Activated B cell treated with CpG ODN at 0.5 μM for 24 hours (primary cell): ENCODE measurements at regions not wholly inside any gene's neighbourhood (a gene's known extent, or its start where the extent isn't known, plus 50 kb on each side); places are given as distances from the start of the nearest gene placed in this dataset.

Source experiments
- ATAC-seq: fragments of 200-7000 bp; cut with Tn5 transposase; one replicate; pipeline ENCODE4 v1.10.0; 2021; ENCODE audit warnings: low read depth, mild to moderate bottlenecking, moderate library complexity
- CTCF ChIA-PET: fragments of 350-600 bp; sonication (Branson Sonifier 250); formaldehyde crosslinking; loops from one replicate; lab custom pipeline; 2021; ENCODE audit warnings: antibody characterized with exemption; lab: Charles Lee
- POLR2A ChIA-PET: fragments of 350-600 bp; sonication (Branson Sonifier 250); formaldehyde crosslinking; loops from one replicate; lab custom pipeline; 2021; ENCODE audit warnings: antibody characterized with exemption; lab: Charles Lee
- DNase-seq: peaks from one replicate; pipeline ENCODE4 v3.0.0; 2022
- H3K27ac Mint-ChIP-seq: one replicate; pipeline ENCODE4 v1.8.0; 2020; ENCODE audit warnings: mixed read lengths
- H3K27me3 Mint-ChIP-seq: one replicate; pipeline ENCODE4 v1.8.0; 2021; ENCODE audit warnings: mixed read lengths
- H3K36me3 Mint-ChIP-seq: one replicate; pipeline ENCODE4 v1.8.0; 2021; ENCODE audit warnings: low read depth, mixed read lengths
- H3K4me1 Mint-ChIP-seq: one replicate; pipeline ENCODE4 v1.8.0; 2021; ENCODE audit warnings: mixed read lengths
- H3K4me3 Mint-ChIP-seq: one replicate; pipeline ENCODE4 v1.8.0; 2020; ENCODE audit warnings: mild to moderate bottlenecking, mixed read lengths
- H3K9me3 Mint-ChIP-seq: one replicate; pipeline ENCODE4 v1.8.0; 2020; ENCODE audit warnings: mixed read lengths
- intact Hi-C: fragments of 100-400 bp; cut with micrococcal nuclease; formaldehyde crosslinking; loops from one replicate; pipeline ENCODE4 v1.15.1; 2024
- TF ChIP-seq, protein P1 (sequence below): fragments of 200-600 bp; IDR thresholded peaks from one replicate; pipeline ENCODE4 v1.8.0; 2022; ENCODE audit warnings: antibody characterized with exemption, mild to moderate bottlenecking

DNA sequence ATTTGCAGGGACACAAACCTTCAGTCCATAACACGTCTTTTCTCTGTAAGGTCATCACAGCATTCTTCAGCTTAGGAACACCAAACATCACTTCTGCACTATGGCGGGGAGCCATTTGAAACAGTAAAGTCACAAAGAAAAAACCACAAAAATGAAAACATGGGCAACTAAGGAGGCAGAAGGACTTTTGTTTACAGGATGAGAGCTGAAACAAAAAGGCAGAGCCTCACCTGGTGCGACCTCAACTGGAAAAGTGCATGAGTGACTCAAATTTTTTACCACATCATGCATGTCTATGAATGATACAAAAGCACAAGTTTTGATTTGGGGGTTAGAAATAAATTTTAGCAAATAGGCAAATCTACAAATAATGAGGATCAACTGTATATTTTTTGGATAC lies 68.2 kb upstream of the TNFAIP3 start:
- DNase-seq, result no peak
- ChIA-PET POLR2A (interaction anchor here (0.8 to 4.3 kb wide), 9 partner anchors 8 to 91 kb away, joined by 3 to 59 read pairs (median 8); partner anchors contain the start of gene TNFAIP3), CTCF (interaction anchor here (1.2 to 5.0 kb wide), 16 partner anchors 8 to 207 kb away, joined by 3 to 107 read pairs (median 6); partner anchors contain the start of gene TNFAIP3)
- no peaks in the 10 kb centered on the region for H3K36me3 Mint-ChIP-seq
- no peak overlapping the region for H3K4me3 Mint-ChIP-seq
- intact Hi-C loops, result no loop called here
- no peaks in the 10 kb centered on the region for H3K27me3 Mint-ChIP-seq
- peak overlapping the region; percentile 46 for H3K27ac Mint-ChIP-seq
- no peaks in the 10 kb centered on the region for H3K9me3 Mint-ChIP-seq
- TF ChIP-seq, protein P1, sequence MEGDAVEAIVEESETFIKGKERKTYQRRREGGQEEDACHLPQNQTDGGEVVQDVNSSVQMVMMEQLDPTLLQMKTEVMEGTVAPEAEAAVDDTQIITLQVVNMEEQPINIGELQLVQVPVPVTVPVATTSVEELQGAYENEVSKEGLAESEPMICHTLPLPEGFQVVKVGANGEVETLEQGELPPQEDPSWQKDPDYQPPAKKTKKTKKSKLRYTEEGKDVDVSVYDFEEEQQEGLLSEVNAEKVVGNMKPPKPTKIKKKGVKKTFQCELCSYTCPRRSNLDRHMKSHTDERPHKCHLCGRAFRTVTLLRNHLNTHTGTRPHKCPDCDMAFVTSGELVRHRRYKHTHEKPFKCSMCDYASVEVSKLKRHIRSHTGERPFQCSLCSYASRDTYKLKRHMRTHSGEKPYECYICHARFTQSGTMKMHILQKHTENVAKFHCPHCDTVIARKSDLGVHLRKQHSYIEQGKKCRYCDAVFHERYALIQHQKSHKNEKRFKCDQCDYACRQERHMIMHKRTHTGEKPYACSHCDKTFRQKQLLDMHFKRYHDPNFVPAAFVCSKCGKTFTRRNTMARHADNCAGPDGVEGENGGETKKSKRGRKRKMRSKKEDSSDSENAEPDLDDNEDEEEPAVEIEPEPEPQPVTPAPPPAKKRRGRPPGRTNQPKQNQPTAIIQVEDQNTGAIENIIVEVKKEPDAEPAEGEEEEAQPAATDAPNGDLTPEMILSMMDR, result no peak
- ATAC-seq, result no peak
- H3K4me1 Mint-ChIP-seq, result peaks cover 36% of the 10 kb centered on the region

DNA sequence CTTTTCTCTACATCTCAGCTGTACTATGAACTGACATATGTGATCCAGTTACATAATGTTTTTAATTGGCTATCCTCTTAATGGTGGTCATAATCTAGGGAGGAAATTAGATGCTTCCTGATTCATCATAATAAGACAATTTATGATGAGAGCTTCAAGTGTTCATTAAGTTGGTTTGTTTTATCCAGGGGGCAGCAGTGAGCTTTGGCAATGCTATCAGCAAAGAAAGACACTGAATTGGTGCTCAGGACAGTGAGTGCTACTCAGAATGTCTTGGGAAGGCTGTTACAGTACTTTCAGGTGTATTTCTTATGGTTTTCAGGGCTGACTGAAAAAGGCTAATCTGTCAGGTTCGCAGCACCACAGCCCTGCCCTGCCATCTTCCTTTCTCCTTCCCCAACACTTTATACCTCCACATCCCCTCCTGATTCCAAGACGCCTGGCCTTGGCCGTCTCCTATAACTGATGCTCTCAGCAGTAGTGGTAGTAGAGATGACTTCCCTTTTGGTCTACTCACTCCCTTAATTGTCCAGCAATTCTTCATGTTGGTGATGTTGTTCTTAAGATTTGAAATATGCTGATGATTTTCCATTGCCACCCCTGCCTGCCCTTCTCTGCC lies 67.0 kb upstream of the TNFAIP3 start:
- Mint-ChIP-seq H3K27ac (peak overlapping the region; percentile 65), H3K9me3 (no peaks in the 10 kb centered on the region), H3K4me3 (no peak overlapping the region), H3K27me3 (no peaks in the 10 kb centered on the region), H3K36me3 (no peaks in the 10 kb centered on the region), H3K4me1 (peaks cover 29% of the 10 kb centered on the region)
- TF ChIP-seq, protein P1, result no peak
- DNase-seq (no peak), ATAC-seq (peak; percentile 91)
- POLR2A ChIA-PET, result interaction anchor here (0.6 to 4.3 kb wide), 12 partner anchors 9 to 558 kb away, joined by 3 to 59 read pairs (median 6); partner anchors contain the start of gene TNFAIP3
- intact Hi-C loops, result loop anchor here (1.0 to 5.0 kb wide), 9 partner anchors 11 to 307 kb away; partner anchors contain the start of genes PERP and TNFAIP3
- CTCF ChIA-PET, result interaction anchor here (0.6 to 5.0 kb wide), 24 partner anchors 9 to 315 kb away, joined by 3 to 107 read pairs (median 4); partner anchors contain the start of gene TNFAIP3

DNA sequence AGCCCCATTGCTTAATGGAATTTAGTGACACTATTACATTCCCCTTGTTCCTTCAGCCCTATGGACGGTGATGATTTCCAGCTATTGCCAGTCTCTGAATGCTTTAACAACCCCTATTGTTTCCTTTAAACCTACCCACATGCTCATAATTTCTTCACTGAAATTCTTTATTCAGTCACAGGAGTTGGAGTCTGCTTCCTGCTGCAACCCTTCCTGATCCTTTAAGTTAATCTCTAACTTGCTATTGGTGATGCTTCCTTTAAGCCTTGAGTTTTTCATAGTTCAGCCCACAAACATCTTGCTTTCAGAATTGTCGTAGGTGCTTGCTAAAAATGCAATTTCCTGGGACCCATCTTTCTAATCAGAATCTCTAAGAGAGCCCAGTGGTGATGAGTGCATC lies 66.3 kb upstream of the TNFAIP3 start:
- H3K27me3 Mint-ChIP-seq, result no peaks in the 10 kb centered on the region
- H3K36me3 Mint-ChIP-seq, result no peaks in the 10 kb centered on the region
- intact Hi-C loops, result loop anchor here (1.0 to 5.0 kb wide), 9 partner anchors 11 to 307 kb away; partner anchors contain the start of genes PERP and TNFAIP3
- no peak for ATAC-seq
- peak overlapping the region; percentile 65 for H3K27ac Mint-ChIP-seq
- H3K9me3 Mint-ChIP-seq, result no peaks in the 10 kb centered on the region
- DNase-seq, result no peak
- H3K4me1 Mint-ChIP-seq, result peaks cover 29% of the 10 kb centered on the region
- TF ChIP-seq, protein P1, result no peak
- ChIA-PET POLR2A (interaction anchor here (4.3 kb wide), 1 partner anchor 66 kb away, joined by 59 read pairs; the partner anchor contains the start of gene TNFAIP3), CTCF (interaction anchor here (1.5 to 5.0 kb wide), 4 partner anchors 10 to 175 kb away, joined by 6 to 107 read pairs (median 13); partner anchors contain the start of gene TNFAIP3)
- H3K4me3 Mint-ChIP-seq, result no peak overlapping the region

DNA sequence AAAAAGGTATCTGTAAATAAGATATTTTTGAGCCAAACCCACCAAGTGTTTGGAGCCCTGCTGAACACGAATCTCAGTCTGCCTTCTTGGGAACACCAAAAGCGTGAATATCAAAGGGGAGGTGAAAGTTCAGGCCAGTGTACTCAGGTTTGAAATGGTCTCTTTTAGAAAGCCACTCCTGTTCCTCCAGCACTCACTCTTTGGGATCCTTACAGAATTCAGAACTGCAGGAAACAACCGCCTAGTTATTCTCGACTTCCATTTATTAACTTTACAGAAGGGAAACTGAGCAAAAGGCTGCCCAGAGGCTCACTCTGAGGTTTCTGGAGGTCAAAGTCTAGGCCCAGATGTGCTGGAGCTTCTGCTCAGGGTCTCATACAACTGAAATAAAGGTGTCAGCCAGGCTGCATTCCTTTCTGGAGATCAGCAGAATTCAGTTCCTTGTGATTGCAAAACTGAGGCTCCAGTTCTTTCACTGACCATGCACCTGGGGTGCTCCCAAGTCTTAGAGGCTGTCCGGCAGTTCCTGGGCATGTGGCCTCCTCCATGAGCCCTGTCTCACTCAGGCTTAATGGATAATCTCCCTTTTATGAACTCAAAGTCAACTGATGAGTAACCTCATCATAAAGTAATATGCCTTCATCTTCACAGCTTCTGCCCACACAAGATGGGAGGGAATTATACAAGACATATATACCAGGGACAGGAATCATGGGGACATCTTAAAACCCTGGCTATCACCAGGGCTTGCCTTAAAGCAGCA lies 65.5 kb upstream of the TNFAIP3 start:
- TF ChIP-seq, protein P1, result no peak
- DNase-seq, result no peak
- H3K27me3 Mint-ChIP-seq, result no peaks in the 10 kb centered on the region
- H3K4me1 Mint-ChIP-seq, result peaks cover 29% of the 10 kb centered on the region
- no peak overlapping the region for H3K27ac Mint-ChIP-seq
- ChIA-PET POLR2A (interaction anchor here (1.0 to 4.3 kb wide), 2 partner anchors 9 to 66 kb away, joined by 3 to 59 read pairs; partner anchors contain the start of gene TNFAIP3), CTCF (interaction anchor here (0.6 kb wide), 2 partner anchors 288 to 1190 kb away, joined by 3 read pairs; no protein-coding TSS in a partner anchor)
- no peaks in the 10 kb centered on the region for H3K36me3 Mint-ChIP-seq
- intact Hi-C loops, result loop anchor here (5.0 kb wide), 1 partner anchor 306 kb away; the partner anchor contains the start of gene PERP
- no peak for ATAC-seq
- no peak overlapping the region for H3K4me3 Mint-ChIP-seq
- H3K9me3 Mint-ChIP-seq, result no peaks in the 10 kb centered on the region
